ENCODE measurements at regions not wholly inside any gene's neighbourhood (a gene's known extent, or its start where the extent isn't known, plus 50 kb on each side); places are given as distances from the start of the nearest gene placed in this dataset.

- intact Hi-C loops (cut with DNase I): no loop called here
- no peak overlapping the region for H3K27ac ChIP-seq
Measured at GRCh38 chr14:44620121-44621019, 113.3 kb upstream of the FSCB start.

DNA sequence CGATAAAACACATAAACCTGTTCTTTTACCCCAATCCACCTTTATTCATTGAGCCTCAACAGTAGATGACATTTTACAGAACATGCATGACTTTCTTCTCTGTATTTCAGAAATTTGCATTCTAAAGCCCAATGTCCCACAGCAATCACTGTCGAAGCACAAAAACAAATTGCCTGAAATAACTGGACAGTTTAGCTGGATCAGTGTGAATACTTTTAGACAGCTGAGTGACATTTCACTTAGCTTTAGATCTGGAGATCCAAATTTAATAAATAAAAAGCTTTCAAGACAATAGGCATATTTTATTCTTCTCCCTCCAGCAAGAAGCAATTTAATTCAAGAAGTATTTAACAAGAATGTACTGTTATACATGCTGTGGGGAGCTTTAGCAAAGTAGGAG is 109.1 kb upstream of the FSCB start:
- TF ChIP-seq POLR2AphosphoS5 (IDR thresholded peaks at IDR 0.05): no peak
- no peak for TF ChIP-seq POLR2A (IDR thresholded peaks at IDR 0.05)
- TF ChIP-seq CTCF (IDR thresholded peaks at IDR 0.05): no peak
- no peak for DNase-seq (ENCODE audit: low spot score)
- Histone ChIP-seq H3K4me3 (no peak overlapping the region), H3K36me3 (no peaks in the 10 kb centered on the region), H3K9me3 (no peaks in the 10 kb centered on the region), H3K4me1 (replicated peaks) (no peaks in the 10 kb centered on the region), H3K27ac (no peak overlapping the region), H3K27me3 (replicated peaks; ENCODE audit: insufficient read depth) (no peaks in the 10 kb centered on the region)
- 97% methylated on average over 2 of the region's 2 CpGs for WGBS
- intact Hi-C loops (cut with DNase I): no loop called here

More at GRCh38 chr14:44620121-44621019, 113.3 kb upstream of the FSCB start:
- WGBS: 57% methylated on average over 2 of the region's 2 CpGs
- Histone ChIP-seq H3K4me3 (no peak overlapping the region), H3K4me1 (replicated peaks) (no peaks in the 10 kb centered on the region), H3K27me3 (replicated peaks; ENCODE audit: insufficient read depth) (no peaks in the 10 kb centered on the region), H3K9me3 (no peaks in the 10 kb centered on the region), H3K36me3 (no peaks in the 10 kb centered on the region)
- TF ChIP-seq CTCF (IDR thresholded peaks at IDR 0.05): no peak
- no peak for TF ChIP-seq POLR2A (IDR thresholded peaks at IDR 0.05)
- TF ChIP-seq POLR2AphosphoS5 (IDR thresholded peaks at IDR 0.05): no peak
- DNase-seq (ENCODE audit: low spot score): no peak

DNA sequence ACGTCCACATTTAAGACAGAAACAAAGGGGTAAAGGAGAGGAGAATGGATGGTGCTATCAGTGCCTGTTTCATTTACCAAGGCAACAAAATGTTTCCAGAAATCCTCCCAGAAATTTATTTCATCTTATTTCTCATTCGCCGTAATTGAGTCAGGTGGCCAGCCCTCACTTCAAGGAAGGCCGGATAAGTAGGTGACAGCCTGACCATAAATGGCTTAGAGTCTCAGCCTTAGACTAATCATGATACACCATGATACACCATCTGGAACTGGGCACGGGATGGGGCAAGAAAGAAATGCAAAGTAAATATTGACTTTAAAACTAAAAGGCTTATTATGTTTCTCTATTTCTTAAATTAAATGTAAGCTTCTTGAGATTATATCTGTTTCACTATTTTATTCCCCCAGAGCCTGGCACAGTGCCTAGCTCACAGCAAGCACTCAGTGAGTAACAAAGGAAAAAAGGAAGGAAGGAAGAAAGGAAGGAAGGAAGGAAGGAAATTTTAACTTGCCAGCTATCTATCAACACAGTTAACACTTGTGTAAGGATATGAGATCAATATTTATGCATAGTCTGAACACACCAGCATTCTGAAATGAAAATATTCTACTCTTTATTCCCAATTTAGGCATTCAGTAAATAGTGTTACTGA is 106.1 kb upstream of the FSCB start:
- intact Hi-C loops (cut with DNase I): no loop called here
- DNase-seq (ENCODE audit: low spot score): no peak
- Histone ChIP-seq H3K4me1 (replicated peaks) (no peaks in the 10 kb centered on the region), H3K9me3 (no peaks in the 10 kb centered on the region), H3K27me3 (replicated peaks; ENCODE audit: insufficient read depth) (no peaks in the 10 kb centered on the region), H3K27ac (no peak overlapping the region), H3K4me3 (no peak overlapping the region), H3K36me3 (no peaks in the 10 kb centered on the region)
- WGBS: 39% methylated on average over 5 of the region's 5 CpGs
- TF ChIP-seq POLR2A (IDR thresholded peaks at IDR 0.05) (no peak), CTCF (IDR thresholded peaks at IDR 0.05) (no peak), POLR2AphosphoS5 (IDR thresholded peaks at IDR 0.05) (no peak)

GRCh38 chr14:44612002-44612401 is 104.9 kb upstream of the FSCB start:
- no peaks in the 10 kb centered on the region for H3K9me3 ChIP-seq
- H3K36me3 ChIP-seq: no peaks in the 10 kb centered on the region
- no peak overlapping the region for H3K27ac ChIP-seq
- no peaks in the 10 kb centered on the region for H3K27me3 ChIP-seq (replicated peaks; ENCODE audit: insufficient read depth)
- no peaks in the 10 kb centered on the region for H3K4me1 ChIP-seq (replicated peaks)
- no peak for TF ChIP-seq POLR2A (IDR thresholded peaks at IDR 0.05)
- no peak overlapping the region for H3K4me3 ChIP-seq
- WGBS: 83% methylated on average over 4 of the region's 4 CpGs
- intact Hi-C loops (cut with DNase I): no loop called here
- DNase-seq (ENCODE audit: low spot score): no peak

- Histone ChIP-seq H3K4me1 (replicated peaks) (no peaks in the 10 kb centered on the region), H3K27ac (no peak overlapping the region), H3K9me3 (no peaks in the 10 kb centered on the region), H3K36me3 (no peaks in the 10 kb centered on the region), H3K4me3 (no peak overlapping the region), H3K27me3 (replicated peaks; ENCODE audit: insufficient read depth) (no peaks in the 10 kb centered on the region)
- TF ChIP-seq POLR2AphosphoS5 (IDR thresholded peaks at IDR 0.05) (no peak), POLR2A (IDR thresholded peaks at IDR 0.05) (no peak)
- 63% methylated on average over 5 of the region's 5 CpGs for WGBS
- intact Hi-C loops (cut with DNase I): no loop called here
- DNase-seq (ENCODE audit: low spot score): no peak
Measured at GRCh38 chr14:44609876-44610510, 102.9 kb upstream of the FSCB start.

Data from prostate gland (tissue), 2 donors.